Lower leg skin (tissue), 4 donors: ENCODE measurements at regions not wholly inside any gene's neighbourhood (a gene's known extent, or its start where the extent isn't known, plus 50 kb on each side); places are given as distances from the start of the nearest gene placed in this dataset.

Source experiments
- DNase-seq, 2 donors: peaks; one replicate each; pipeline ENCODE4 v3.0.0-alpha.2; 2019; ENCODE audit warnings: low spot score in 2 of 2
- H3K4me3 ChIP-seq: fragments of 200-600 bp; sonication (generic); 2 replicates; pipeline ENCODE4 v1.5.1; 2017; ENCODE audit warnings: mild to moderate bottlenecking, low read depth; ENCODE audit not compliant: poor library complexity, severe bottlenecking
- CTCF ChIP-seq, 3 donors: fragments of 450-650 bp; IDR thresholded peaks; one replicate each; pipeline ENCODE4 v1.5.1; 2016; ENCODE audit warnings: antibody characterized with exemption in 3 of 3, mild to moderate bottlenecking in 3 of 3, moderate library complexity in 2 of 3
- POLR2A ChIP-seq, 2 donors: fragments of 450-650 bp; IDR thresholded peaks; one replicate each; pipeline ENCODE4 v1.6.1; 2016 to 2017; ENCODE audit warnings: antibody characterized with exemption in 2 of 2, mild to moderate bottlenecking in 1 of 2, moderate library complexity in 1 of 2
- WGBS, 2 donors: methylation state at CpG; one replicate each; pipeline ENCODE4 v1.1.5; 2018; 5-methylcytosine and 5-hydroxymethylcytosine counted together
- intact Hi-C: fragments of 100-400 bp; cut with DNase I; formaldehyde crosslinking; loops from one replicate; pipeline ENCODE4 v1.15.0; 2023; ENCODE audit warnings: low total_unique reads

GRCh38 chr11:70846781-70847655, 405.4 kb downstream of the SHANK2 start:
- WGBS, 2 donors, result 89 to 90% methylated on average over 22 of the region's 22 CpGs
- intact Hi-C loops, result no loop called here
- TF ChIP-seq CTCF (IDR thresholded peaks at IDR 0.05), result no peak
- no peak for TF ChIP-seq POLR2A (IDR thresholded peaks at IDR 0.05)
- no peak overlapping the region for H3K4me3 ChIP-seq
- no peak for DNase-seq

GRCh38 chr11:70848243-70848750, 404.1 kb downstream of the SHANK2 start:
- TF ChIP-seq CTCF (IDR thresholded peaks at IDR 0.05) (no peak), POLR2A (IDR thresholded peaks at IDR 0.05) (no peak)
- intact Hi-C loops, result no loop called here
- no peak overlapping the region for H3K4me3 ChIP-seq
- 88 to 89% methylated on average over 13 of the region's 13 CpGs for WGBS, 2 donors
- no peak for DNase-seq

GRCh38 chr11:70849031-70849430, 403.3 kb downstream of the SHANK2 start:
- WGBS, 2 donors, result 77 to 97% methylated on average over 3 of the region's 3 CpGs
- no peak overlapping the region for H3K4me3 ChIP-seq
- TF ChIP-seq CTCF (IDR thresholded peaks at IDR 0.05), result no peak
- TF ChIP-seq POLR2A (IDR thresholded peaks at IDR 0.05), result no peak
- intact Hi-C loops, result no loop called here
- no peak for DNase-seq

GRCh38 chr11:70851308-70851707, 401.1 kb downstream of the SHANK2 start:
- intact Hi-C loops, result no loop called here
- WGBS, 2 donors, result 91% methylated on average over 3 of the region's 3 CpGs
- no peak overlapping the region for H3K4me3 ChIP-seq
- no peak for DNase-seq
- TF ChIP-seq CTCF (IDR thresholded peaks at IDR 0.05), result no peak
- TF ChIP-seq POLR2A (IDR thresholded peaks at IDR 0.05), result no peak

GRCh38 chr11:70851907-70852306, 400.5 kb downstream of the SHANK2 start:
- intact Hi-C loops, result no loop called here
- no peak overlapping the region for H3K4me3 ChIP-seq

More at GRCh38 chr11:70851907-70852306, 400.5 kb downstream of the SHANK2 start:
- TF ChIP-seq CTCF (IDR thresholded peaks at IDR 0.05), result no peak
- TF ChIP-seq POLR2A (IDR thresholded peaks at IDR 0.05), result no peak
- WGBS, 2 donors, result 90% methylated on average over 10 of the region's 10 CpGs
- DNase-seq, result no peak
